Endothelial cell of umbilical vein (primary cell): ENCODE measurements at regions not wholly inside any gene's neighbourhood (a gene's known extent, or its start where the extent isn't known, plus 50 kb on each side); places are given as distances from the start of the nearest gene placed in this dataset.

ENCODE experiments used
- FOS ChIP-seq: IDR thresholded peaks from 2 replicates; pipeline ENCODE4 v1.6.1; 2011; ENCODE audit warnings: mild to moderate bottlenecking, low read length, moderate library complexity, borderline replicate concordance; ENCODE audit not compliant: insufficient read depth
- MYC ChIP-seq: IDR thresholded peaks from one replicate; pipeline ENCODE4 v1.6.1; 2011; ENCODE audit warnings: mild to moderate bottlenecking, low read depth, low read length
- POLR2AphosphoS5 ChIP-seq: IDR thresholded peaks from 2 replicates; pipeline ENCODE4 v1.6.1; 2012; ENCODE audit warnings: low read depth, mild to moderate bottlenecking, control low read depth, low read length, moderate library complexity; ENCODE audit not compliant: insufficient read depth
- TF ChIP-seq, protein P1 (sequence below), 2 donors: IDR thresholded peaks; 1 replicate in 1 of 2; 2 replicates in 1 of 2; pipeline ENCODE4 v1.5.1; 2011; ENCODE audit warnings: low read length in 2 of 2, mild to moderate bottlenecking in 2 of 2, moderate library complexity in 2 of 2, control low read depth in 1 of 2, inconsistent platforms in 1 of 2, low read depth in 1 of 2; ENCODE audit not compliant: insufficient read depth in 1 of 2; ENCODE audit errors: extremely low read depth in 1 of 2

GRCh38 chr18:77803024-77803423, 553.4 kb downstream of the GALR1 start:
- no peak for TF ChIP-seq FOS
- no peak for TF ChIP-seq POLR2AphosphoS5
- TF ChIP-seq, protein P1, sequence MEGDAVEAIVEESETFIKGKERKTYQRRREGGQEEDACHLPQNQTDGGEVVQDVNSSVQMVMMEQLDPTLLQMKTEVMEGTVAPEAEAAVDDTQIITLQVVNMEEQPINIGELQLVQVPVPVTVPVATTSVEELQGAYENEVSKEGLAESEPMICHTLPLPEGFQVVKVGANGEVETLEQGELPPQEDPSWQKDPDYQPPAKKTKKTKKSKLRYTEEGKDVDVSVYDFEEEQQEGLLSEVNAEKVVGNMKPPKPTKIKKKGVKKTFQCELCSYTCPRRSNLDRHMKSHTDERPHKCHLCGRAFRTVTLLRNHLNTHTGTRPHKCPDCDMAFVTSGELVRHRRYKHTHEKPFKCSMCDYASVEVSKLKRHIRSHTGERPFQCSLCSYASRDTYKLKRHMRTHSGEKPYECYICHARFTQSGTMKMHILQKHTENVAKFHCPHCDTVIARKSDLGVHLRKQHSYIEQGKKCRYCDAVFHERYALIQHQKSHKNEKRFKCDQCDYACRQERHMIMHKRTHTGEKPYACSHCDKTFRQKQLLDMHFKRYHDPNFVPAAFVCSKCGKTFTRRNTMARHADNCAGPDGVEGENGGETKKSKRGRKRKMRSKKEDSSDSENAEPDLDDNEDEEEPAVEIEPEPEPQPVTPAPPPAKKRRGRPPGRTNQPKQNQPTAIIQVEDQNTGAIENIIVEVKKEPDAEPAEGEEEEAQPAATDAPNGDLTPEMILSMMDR (IDR thresholded peaks at IDR 0.05; ENCODE audit: extremely low read depth in 1 of 2, insufficient read depth in 1 of 2, low read depth in 1 of 2, low read length in 2 of 2) = no peak
- no peak for TF ChIP-seq MYC
